ENCODE measurements at regions not wholly inside any gene's neighbourhood (a gene's known extent, or its start where the extent isn't known, plus 50 kb on each side); places are given as distances from the start of the nearest gene placed in this dataset.

- Histone ChIP-seq H2AFZ (ENCODE audit: low read length) (no peak overlapping the region), H3K79me2 (ENCODE audit: insufficient read depth, low read length) (no peaks in the 10 kb centered on the region), H3K27me3 (ENCODE audit: control insufficient read depth in 1 of 2, insufficient read depth in 2 of 2, low read length in 2 of 2) (peaks cover 10 to 83% of the 10 kb centered on the region in 2 experiments), H3K27ac (ENCODE audit: extremely low read length, insufficient read depth, low read length) (no peak overlapping the region), H3K4me2 (ENCODE audit: low read depth, low read length) (no peak overlapping the region), H3K9me3 (ENCODE audit: low read length) (no peaks in the 10 kb centered on the region), H3K36me3 (replicated peaks in 1 of 2; ENCODE audit: control insufficient read depth in 1 of 2, insufficient read depth in 2 of 2, low read length in 2 of 2) (no peaks in the 10 kb centered on the region), H3K4me1 (ENCODE audit: insufficient read depth, low read length) (no peaks in the 10 kb centered on the region), H3K4me3 (replicated peaks in 1 of 3; ENCODE audit: insufficient read depth in 1 of 3, low read depth in 2 of 3, low read length in 3 of 3) (no peak overlapping the region), H3K9ac (ENCODE audit: insufficient read depth, low read depth, low read length) (no peak overlapping the region), H4K20me1 (ENCODE audit: insufficient read depth, low read length) (peaks cover 6% of the 10 kb centered on the region; the same call in 1 of the 2 replicates)
- POLR2A ChIA-PET, result no interaction called here
- in situ Hi-C loops (cut with HindIII; ENCODE audit: extremely low pct_ligation_motif_present, low pct_unique_long_range_greater_than_20kb), result no loop called here
- intact Hi-C loops (cut with micrococcal nuclease; ENCODE audit: unreplicated experiment), result no loop called here
- CTCF ChIA-PET (ENCODE audit: low intra/inter-chr PET ratio, low total read pairs), result no interaction called here
- FAIRE-seq (no peak), DNase-seq (ENCODE audit: low spot score) (no peak), ATAC-seq (no peak)
- BruUV-seq (replicated peaks), result no TSS peak
- 4% methylated on average over 7 of the region's 7 CpGs for WGBS (ENCODE audit: low lambda C conversion rate)
- no peak for TF ChIP-seq ZEB1 (IDR thresholded peaks at IDR 0.05; ENCODE audit: insufficient replicate concordance, low read depth)
- no peak for TF ChIP-seq SETDB1 (CRISPR knock-in tag; IDR thresholded peaks at IDR 0.05; ENCODE audit: borderline replicate concordance)
- TF ChIP-seq SALL1 (CRISPR knock-in tag; IDR thresholded peaks at IDR 0.05), result no peak
- TF ChIP-seq ATF6 (CRISPR knock-in tag; conservative IDR thresholded peaks at IDR 0.05), result no peak
- TF ChIP-seq EEA1 (CRISPR knock-in tag; IDR thresholded peaks at IDR 0.05; ENCODE audit: borderline replicate concordance), result no peak
- TF ChIP-seq ZFP1 (CRISPR knock-in tag; IDR thresholded peaks at IDR 0.05), result no peak
- no peak for TF ChIP-seq ZBTB40 (IDR thresholded peaks at IDR 0.05)
- TF ChIP-seq ZBTB40 (CRISPR knock-in tag; IDR thresholded peaks at IDR 0.05), result no peak
- TF ChIP-seq GATAD2A (CRISPR knock-in tag; IDR thresholded peaks at IDR 0.05), result no peak
Observed at GRCh38 chr17:74032222-74032621, 171.3 kb upstream of the RPL38 start.

Measured in HepG2 (cell line).